ENCODE measurements at regions not wholly inside any gene's neighbourhood (a gene's known extent, or its start where the extent isn't known, plus 50 kb on each side); places are given as distances from the start of the nearest gene placed in this dataset.

- Histone ChIP-seq H3K36me3 (ENCODE audit: low read depth, missing control alignments) (no peaks in the 10 kb centered on the region), H3K9me3 (no peaks in the 10 kb centered on the region), H3K4me3 (no peak overlapping the region), H3K4me1 (no peaks in the 10 kb centered on the region), H3K27me3 (no peaks in the 10 kb centered on the region), H3K27ac (no peak overlapping the region)
- WGBS, 2 donors = 42 to 44% methylated on average over 1 of the region's 1 CpG
- TF ChIP-seq POLR2A (IDR thresholded peaks at IDR 0.05) = no peak
- no peak for TF ChIP-seq CTCF (IDR thresholded peaks at IDR 0.05)
- intact Hi-C loops (cut with DNase I; ENCODE audit: low total_unique reads) = no loop called here
- DNase-seq = no peak
These were observed 545.4 kb upstream of the ARX start for GRCh38 chrX:25561190-25561589.

GRCh38 chrX:25573631-25574030 lies 557.9 kb upstream of the ARX start:
- Histone ChIP-seq H3K27ac (no peak overlapping the region), H3K4me1 (no peaks in the 10 kb centered on the region), H3K9me3 (no peaks in the 10 kb centered on the region), H3K27me3 (no peaks in the 10 kb centered on the region), H3K36me3 (ENCODE audit: low read depth, missing control alignments) (no peaks in the 10 kb centered on the region), H3K4me3 (no peak overlapping the region)
- intact Hi-C loops (cut with DNase I; ENCODE audit: low total_unique reads) = no loop called here
- no peak for DNase-seq
- TF ChIP-seq POLR2A (IDR thresholded peaks at IDR 0.05) = no peak
- no peak for TF ChIP-seq CTCF (IDR thresholded peaks at IDR 0.05)

- H3K4me1 ChIP-seq = no peaks in the 10 kb centered on the region
- 43 to 50% methylated on average over 2 of the region's 2 CpGs for WGBS, 2 donors
- no peak for TF ChIP-seq POLR2A (IDR thresholded peaks at IDR 0.05)
- TF ChIP-seq CTCF (IDR thresholded peaks at IDR 0.05) = no peak
- H3K9me3 ChIP-seq = no peaks in the 10 kb centered on the region
- H3K36me3 ChIP-seq (ENCODE audit: low read depth, missing control alignments) = no peaks in the 10 kb centered on the region
- H3K4me3 ChIP-seq = no peak overlapping the region
- intact Hi-C loops (cut with DNase I; ENCODE audit: low total_unique reads) = no loop called here
- H3K27ac ChIP-seq = no peak overlapping the region
- DNase-seq = no peak
- H3K27me3 ChIP-seq = no peaks in the 10 kb centered on the region
These were observed 541.2 kb upstream of the MAGEB18 start for GRCh38 chrX:25596921-25597320.

- DNase-seq = no peak
- WGBS, 2 donors = 54 to 60% methylated on average over 2 of the region's 2 CpGs
- H3K27me3 ChIP-seq = no peaks in the 10 kb centered on the region
These were observed 540.6 kb upstream of the MAGEB18 start for GRCh38 chrX:25597551-25597950.

More at GRCh38 chrX:25597551-25597950, 540.6 kb upstream of the MAGEB18 start:
- Histone ChIP-seq H3K4me3 (no peak overlapping the region), H3K27ac (no peak overlapping the region), H3K4me1 (no peaks in the 10 kb centered on the region), H3K36me3 (ENCODE audit: low read depth, missing control alignments) (no peaks in the 10 kb centered on the region), H3K9me3 (no peaks in the 10 kb centered on the region)
- intact Hi-C loops (cut with DNase I; ENCODE audit: low total_unique reads) = no loop called here
- no peak for TF ChIP-seq CTCF (IDR thresholded peaks at IDR 0.05)
- TF ChIP-seq POLR2A (IDR thresholded peaks at IDR 0.05) = no peak

Data from testis (tissue), 2 donors.